ENCODE measurements at regions not wholly inside any gene's neighbourhood (a gene's known extent, or its start where the extent isn't known, plus 50 kb on each side); places are given as distances from the start of the nearest gene placed in this dataset.

DNA sequence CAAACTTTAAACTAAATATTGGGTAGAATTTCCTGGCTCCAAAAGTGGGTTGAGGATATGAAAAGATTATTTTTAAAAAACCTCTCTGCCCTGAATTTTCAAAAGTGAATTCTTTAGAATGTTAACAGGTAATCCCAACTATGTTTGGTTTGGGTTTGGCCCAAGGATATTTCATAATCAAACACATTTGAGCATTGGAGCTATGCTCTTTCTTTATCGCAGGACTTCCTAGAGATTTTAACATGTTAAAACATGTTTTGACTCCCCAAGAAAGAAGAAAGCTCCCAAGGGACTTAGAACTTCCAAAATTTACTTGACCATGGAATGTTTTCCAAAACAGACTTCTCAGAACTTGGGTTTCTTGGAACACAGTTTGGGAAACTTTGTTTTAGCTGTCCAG lies 75.6 kb upstream of the SYNPR start:
- in situ Hi-C loops (cut with HindIII; ENCODE audit: low sequenced_read_pairs), result no loop called here
- no peak overlapping the region for H3K4me3 ChIP-seq (ENCODE audit: low read depth, low read length)
- TF ChIP-seq, protein P1, sequence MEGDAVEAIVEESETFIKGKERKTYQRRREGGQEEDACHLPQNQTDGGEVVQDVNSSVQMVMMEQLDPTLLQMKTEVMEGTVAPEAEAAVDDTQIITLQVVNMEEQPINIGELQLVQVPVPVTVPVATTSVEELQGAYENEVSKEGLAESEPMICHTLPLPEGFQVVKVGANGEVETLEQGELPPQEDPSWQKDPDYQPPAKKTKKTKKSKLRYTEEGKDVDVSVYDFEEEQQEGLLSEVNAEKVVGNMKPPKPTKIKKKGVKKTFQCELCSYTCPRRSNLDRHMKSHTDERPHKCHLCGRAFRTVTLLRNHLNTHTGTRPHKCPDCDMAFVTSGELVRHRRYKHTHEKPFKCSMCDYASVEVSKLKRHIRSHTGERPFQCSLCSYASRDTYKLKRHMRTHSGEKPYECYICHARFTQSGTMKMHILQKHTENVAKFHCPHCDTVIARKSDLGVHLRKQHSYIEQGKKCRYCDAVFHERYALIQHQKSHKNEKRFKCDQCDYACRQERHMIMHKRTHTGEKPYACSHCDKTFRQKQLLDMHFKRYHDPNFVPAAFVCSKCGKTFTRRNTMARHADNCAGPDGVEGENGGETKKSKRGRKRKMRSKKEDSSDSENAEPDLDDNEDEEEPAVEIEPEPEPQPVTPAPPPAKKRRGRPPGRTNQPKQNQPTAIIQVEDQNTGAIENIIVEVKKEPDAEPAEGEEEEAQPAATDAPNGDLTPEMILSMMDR (IDR thresholded peaks at IDR 0.05; ENCODE audit: low read depth, low read length), result no peak
- no peak for DNase-seq (ENCODE audit: low read depth, low spot score)

GRCh38 chr3:63207066-63207590 lies 71.0 kb upstream of the SYNPR start:
- TF ChIP-seq, protein P1 (IDR thresholded peaks at IDR 0.05; ENCODE audit: low read depth, low read length), result no peak
- in situ Hi-C loops (cut with HindIII; ENCODE audit: low sequenced_read_pairs), result no loop called here
- no peak for DNase-seq (ENCODE audit: low read depth, low spot score)
- no peak overlapping the region for H3K4me3 ChIP-seq (ENCODE audit: low read depth, low read length)

DNA sequence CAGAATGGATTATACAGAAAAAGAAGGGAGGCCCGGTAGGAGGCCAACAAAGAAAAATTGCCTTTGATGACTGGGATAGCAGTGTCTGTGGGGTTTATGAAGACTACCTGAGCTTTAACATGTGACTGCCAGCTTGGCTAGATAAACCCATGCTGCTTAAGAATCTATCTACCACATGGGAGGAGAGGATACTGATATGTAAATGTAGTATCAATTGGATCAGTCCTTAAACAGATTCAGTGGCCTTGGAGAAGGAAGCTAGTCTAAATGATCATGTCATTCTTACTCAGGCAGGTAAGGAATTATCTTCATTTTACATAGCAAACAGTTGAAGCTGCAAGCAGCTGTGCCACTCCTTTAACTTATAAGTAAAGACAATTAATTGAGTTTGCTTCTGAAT lies 50.0 kb upstream of the SYNPR start:
- TF ChIP-seq, protein P1 (IDR thresholded peaks at IDR 0.05; ENCODE audit: low read depth, low read length), result no peak
- no peak overlapping the region for H3K4me3 ChIP-seq (ENCODE audit: low read depth, low read length)
- no peak for DNase-seq (ENCODE audit: low read depth, low spot score)
- in situ Hi-C loops (cut with HindIII; ENCODE audit: low sequenced_read_pairs), result no loop called here

All from astrocyte of the spinal cord (primary cell).